NCI-H128 (cell line): ENCODE measurements at regions not wholly inside any gene's neighbourhood (a gene's known extent, or its start where the extent isn't known, plus 50 kb on each side); places are given as distances from the start of the nearest gene placed in this dataset.

Source experiments
- DNase-seq: peaks from one replicate; lab custom pipeline; 2025; ENCODE audit not compliant: unreplicated experiment; lab: John Stamatoyannopoulos, UW

GRCh38 chr6:14250573-14250972 lies 133.0 kb downstream of the CD83 start:
- DNase-seq, result no peak

GRCh38 chr6:14252271-14252850 lies 134.8 kb downstream of the CD83 start:
- no peak for DNase-seq

GRCh38 chr6:14254505-14254904 lies 136.9 kb downstream of the CD83 start:
- no peak for DNase-seq

- DNase-seq, result no peak
Observed at GRCh38 chr6:14255916-14256315, 138.3 kb downstream of the CD83 start.

GRCh38 chr6:14258117-14258516 lies 140.5 kb downstream of the CD83 start:
- DNase-seq, result no peak

- DNase-seq, result no peak
Observed at GRCh38 chr6:14258695-14259593, 141.4 kb downstream of the CD83 start.

- no peak for DNase-seq
Observed at GRCh38 chr6:14259594-14260152, 142.1 kb downstream of the CD83 start.

- no peak for DNase-seq
Observed at GRCh38 chr6:14260839-14261238, 143.3 kb downstream of the CD83 start.

GRCh38 chr6:14263881-14264424 lies 146.4 kb downstream of the CD83 start:
- no peak for DNase-seq

GRCh38 chr6:14265049-14266021 lies 147.8 kb downstream of the CD83 start:
- DNase-seq, result no peak

GRCh38 chr6:14266266-14266665 lies 148.7 kb downstream of the CD83 start:
- no peak for DNase-seq

- no peak for DNase-seq
Observed at GRCh38 chr6:14267885-14268660, 150.5 kb downstream of the CD83 start.

GRCh38 chr6:14269436-14269835 lies 151.9 kb downstream of the CD83 start:
- DNase-seq, result no peak

GRCh38 chr6:14270142-14270893 lies 152.7 kb downstream of the CD83 start:
- DNase-seq, result no peak

- DNase-seq, result no peak
Observed at GRCh38 chr6:14270925-14271788, 153.6 kb downstream of the CD83 start.

GRCh38 chr6:14271789-14272736 lies 154.5 kb downstream of the CD83 start:
- DNase-seq, result no peak

GRCh38 chr6:14272737-14273085 lies 155.1 kb downstream of the CD83 start:
- no peak for DNase-seq
